Muscle of arm (tissue), 1 donor: ENCODE measurements at regions not wholly inside any gene's neighbourhood (a gene's known extent, or its start where the extent isn't known, plus 50 kb on each side); places are given as distances from the start of the nearest gene placed in this dataset.

ENCODE experiments used
- DNase-seq: peaks from one replicate; pipeline ENCODE4 v3.0.0-alpha.2; 2013

DNA sequence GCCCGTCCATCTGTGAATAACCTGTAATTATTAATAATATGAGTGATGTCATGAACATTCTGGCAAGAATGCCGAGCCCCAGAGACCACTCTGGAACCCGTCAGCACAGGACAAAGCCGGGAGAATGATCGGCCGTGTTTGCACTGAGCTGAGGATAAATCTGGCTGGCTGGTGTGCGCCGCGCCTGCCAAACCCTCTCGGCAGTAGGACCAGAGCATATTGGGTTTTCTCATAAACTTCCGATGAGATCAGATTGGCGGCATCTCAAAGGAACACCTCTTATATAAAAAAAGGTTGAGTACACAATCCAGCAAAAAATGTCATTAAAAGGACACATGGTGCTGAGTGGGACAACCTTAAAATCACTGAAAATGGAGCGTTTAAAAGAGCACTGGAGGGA lies 296.0 kb upstream of the MKI67 start:
- peak; percentile 56 for DNase-seq

DNA sequence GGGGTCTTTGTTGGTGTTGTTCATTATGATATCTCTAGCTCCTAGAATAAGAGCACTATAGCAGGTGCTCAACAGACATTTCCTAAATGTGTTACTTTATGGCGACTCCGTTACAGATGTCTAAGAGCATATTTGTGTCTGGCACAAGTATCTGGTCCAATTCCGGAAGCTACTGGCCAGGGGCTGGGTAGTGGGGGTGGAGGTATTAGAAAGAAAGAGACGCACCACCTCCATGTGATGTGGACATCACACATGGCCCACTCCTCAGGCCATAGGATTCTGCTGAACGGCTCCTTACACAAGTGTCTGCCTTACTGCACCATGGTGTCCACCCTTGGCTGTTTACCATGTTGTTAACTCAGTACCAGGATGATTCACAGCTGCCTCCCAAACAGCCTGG lies 296.8 kb upstream of the MKI67 start:
- DNase-seq = no peak

DNA sequence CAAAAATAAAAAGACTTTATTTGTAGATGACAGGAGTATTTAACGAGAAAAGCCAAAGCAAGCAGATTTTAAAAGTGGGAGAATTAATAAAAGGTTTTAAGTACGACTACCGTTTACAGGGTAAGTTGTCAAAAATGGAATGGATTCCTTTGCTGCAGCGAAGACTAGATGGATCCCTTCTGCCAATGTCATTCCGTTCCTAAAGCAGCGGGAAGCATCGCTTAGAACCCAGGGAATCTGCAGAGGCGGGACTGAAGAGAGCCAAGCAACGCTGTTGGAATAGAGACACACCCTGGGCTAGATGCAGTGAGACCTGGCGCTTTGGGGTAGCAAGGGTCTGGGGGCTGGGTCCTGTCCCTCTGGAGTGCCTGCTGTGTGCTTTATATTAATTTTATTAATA lies 303.1 kb upstream of the MKI67 start:
- DNase-seq = no peak

DNA sequence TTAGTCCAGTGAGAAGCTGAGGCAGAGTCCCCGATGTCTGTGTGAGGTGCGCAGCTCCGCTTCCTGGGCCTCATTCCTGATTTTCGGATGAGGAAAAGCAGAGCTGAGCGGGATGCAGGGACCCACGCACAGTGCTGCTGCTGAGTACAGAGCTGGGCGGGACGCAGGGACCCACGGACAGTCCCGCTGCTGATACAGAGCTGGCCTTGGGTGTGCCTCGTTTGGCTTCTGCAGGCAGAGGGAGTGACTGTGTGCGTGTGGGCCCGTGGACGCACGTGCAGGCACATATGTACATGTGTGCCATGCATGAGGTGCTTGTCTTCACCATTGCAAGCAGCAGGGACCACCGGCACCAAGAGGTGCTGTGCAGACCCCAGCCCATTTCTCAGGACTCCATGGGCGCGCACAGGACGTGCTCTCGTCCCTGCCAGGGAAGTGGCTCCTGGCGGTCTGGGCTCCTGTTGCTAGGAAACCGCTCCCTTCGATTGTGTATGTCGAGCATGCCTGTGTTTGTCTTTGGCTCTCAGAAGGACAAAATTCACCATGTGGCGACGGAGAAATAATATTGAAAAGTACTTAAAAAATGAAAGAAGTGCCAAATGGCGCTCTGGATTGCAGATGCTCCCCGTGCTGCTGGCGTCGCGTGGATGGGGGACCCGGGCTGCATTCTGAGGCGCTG lies 303.8 kb upstream of the MKI67 start:
- no peak for DNase-seq

DNA sequence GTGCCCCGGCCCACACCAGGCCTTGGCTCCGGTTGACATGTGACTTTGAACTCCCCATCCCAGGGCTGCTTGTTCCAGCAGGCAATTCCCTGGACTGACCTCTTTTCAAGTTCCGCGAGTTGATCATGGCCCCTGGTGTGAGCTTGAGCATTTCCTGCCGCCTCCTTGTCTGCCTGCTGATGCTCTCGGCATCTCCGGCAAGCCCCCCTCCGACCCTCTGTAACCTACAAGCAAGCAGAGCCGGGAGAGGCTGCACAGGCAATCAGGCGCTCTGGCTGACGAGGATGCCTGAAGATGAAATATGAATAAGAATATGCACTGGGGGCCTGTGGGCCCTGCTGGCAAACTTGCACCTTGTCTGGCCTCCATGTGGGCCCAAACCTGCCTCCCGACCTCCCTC lies 304.9 kb upstream of the MKI67 start:
- no peak for DNase-seq

DNA sequence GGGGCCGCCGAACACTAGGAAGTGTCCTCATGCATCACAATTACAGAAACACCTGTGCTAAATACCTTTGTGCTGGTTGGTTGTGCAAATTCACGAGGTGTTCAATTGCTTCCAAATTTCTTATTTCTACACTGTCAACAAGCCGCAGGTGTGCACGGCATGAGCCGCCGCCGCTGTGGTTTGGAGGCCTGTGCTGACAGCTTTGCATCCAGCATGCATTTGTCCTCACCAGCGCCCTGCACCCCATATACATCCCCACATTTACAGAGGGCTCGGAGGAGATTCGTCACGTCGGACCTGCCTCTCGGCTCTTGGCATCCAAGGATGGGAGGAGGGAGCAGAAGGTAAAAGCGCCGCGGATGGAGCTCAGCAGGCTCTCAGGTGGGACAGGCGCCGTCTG lies 305.3 kb upstream of the MKI67 start:
- no peak for DNase-seq

DNA sequence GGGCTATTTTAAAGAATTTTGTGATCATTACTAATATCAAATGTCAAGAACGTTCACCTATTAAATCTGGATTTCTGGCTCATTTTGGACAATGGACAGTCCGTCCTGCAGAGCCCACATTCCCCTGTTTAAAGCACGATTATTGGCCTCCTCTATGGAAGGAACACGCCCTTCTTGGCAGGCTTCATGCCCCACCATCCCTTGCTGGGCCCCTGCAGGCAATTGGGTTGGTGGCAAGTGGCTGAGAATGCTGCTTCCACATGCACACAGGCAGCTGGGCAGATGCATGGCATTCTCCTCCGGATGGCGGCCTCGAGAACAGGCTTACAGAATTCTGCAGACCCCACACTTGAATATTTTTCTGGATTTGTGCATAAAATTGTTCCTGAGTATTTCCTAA lies 305.8 kb upstream of the MKI67 start:
- DNase-seq = no peak

DNA sequence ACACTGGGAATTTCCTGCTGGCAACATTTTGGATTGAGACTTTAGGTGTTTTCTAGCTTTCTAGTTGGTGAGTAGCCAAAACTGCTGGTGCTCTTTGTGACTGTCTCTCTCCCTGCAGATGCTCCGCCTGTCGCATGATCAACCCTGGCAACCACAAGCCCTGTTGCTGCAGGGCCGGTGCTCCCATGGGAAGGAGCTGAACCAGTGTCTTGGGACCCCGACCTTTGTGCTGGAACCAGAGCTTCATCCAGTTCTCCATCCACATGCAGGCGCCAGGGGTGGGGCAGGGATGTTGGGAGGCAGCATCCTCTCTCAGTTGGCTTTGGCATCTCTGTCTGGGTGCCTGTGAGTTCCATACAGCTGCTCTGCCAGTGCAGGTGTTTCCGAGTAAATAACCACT lies 306.2 kb upstream of the MKI67 start:
- no peak for DNase-seq

DNA sequence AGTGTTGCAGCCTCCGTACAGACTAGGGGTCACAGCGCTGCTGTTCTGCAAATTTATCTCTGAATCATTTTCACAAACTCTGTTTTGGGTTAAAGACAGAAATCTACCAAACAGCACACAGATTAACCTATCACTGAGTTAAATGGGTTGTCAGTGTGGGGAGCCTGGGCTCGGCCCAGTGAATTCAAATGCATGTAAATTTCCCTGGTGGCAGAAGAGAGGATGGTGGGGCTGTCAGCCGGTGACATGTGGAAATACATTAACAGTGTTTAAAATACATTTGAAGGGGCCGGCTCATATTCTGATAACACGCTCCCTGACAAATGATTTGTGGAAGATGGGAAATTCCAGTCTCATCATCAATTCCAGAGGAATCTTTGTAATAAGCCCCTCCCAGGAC lies 309.6 kb upstream of the MKI67 start:
- no peak for DNase-seq

DNA sequence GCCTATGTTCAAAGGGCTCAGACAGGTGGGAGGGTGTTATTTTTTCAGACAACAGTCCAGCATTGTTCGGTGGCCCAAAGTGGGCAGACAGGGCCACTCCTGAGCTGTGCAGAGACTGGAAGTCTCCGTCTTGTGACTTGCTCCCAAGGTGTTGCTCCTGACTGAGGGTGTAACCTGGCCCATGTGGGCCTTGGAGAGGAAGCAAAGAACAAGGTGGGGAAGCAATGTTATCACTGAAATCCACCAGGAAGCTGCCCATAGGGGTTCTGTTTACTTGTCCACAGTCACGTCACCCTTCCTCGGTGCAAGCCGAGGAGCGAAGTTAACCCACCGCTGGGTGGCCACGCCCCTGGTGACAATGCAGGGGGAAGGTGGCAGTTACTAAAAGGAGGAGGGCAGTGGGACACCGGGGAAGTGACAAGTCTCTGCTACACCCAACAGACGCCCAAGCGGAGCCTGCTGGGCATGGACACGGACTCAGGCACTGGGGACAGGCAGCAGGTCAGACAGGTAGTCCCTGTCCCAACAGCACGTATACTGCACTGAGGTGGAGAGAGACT lies 311.6 kb upstream of the MKI67 start:
- DNase-seq = no peak

DNA sequence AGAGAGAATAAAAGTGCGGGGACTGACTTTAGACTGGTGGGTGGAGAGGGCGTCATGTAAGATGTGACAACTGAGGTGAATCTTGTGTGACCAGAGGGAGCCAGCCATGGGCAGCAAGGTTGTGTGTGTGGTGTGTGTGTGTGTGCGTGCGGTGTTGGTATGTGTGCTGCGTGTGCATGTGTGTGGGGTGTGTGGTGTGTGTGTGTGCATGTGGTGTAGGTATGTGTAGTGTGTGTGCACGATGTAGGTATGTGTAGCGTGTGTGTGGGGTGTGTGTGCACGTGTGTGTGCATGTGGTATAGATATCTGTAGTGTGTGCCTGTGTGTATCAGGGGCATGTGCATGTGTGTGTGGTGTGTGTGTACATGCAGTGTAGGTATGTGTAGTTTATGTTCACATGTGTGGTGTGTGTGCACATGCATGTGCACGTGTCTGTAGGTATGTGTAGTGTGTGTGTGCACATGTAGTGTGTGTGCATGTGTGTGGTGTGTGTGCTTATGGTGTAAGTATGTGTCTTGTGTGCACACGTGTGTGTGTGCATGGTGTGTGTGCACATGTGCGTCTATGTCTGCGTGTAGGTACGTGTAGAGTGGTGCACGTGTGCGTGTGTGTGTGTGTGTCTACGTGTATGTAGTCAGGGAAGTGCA lies 312.3 kb upstream of the MKI67 start:
- no peak for DNase-seq

DNA sequence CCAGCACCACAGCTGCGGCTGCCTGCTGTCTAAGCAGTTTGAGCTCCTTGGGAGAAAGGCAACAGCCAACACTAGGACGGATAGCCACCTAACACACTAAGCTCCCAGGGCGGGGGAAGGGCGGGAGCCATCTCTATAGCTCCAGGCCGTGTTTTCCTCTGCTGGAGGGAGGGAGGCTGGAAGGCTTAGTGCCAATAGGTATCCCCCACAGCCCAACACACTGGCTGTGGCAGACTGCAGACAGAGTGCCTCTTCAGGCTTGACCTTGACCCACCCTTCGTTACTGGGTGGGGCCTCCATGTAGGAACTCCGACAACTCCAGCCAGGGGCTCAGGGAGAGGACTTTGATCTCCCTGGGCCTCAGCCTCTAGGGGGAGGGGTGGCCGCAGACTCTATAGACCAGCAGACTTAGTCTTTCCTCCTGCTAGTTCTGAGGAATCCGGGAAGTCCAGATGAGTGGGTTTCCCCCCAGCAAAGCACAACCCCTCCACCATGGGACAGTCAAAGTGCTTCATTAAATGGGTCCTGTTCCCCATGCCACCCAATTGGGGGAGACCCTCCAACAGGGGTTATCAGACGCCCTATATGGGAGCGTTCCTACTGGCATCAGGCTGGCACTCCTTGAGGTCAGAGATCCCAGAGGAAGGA lies 314.4 kb upstream of the MKI67 start:
- no peak for DNase-seq

DNA sequence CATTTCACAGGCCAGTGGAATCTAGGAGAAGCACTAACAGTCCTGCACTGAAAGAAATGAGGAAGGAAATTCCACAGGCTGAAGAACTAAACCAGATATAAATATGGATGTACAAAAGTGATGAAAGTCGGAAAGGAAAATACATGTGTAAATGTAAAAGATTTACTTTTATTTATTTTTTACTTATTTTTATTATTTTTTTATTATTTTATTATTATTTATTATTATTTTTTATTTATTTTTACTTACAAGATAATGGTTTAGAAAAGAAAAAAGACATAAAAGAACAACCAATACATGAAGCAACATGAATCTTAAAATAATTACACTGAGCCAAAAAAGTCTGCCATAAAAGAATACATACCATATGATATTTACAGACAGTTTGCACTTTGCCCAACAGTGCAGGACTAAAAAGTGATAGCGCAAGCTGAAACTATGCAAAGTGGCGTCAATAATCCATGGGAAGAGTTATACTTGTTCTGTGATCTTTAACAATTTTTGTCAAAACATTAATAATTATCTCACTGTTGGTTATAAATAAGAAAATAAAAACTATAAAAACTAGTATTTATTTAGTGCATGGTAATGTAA lies 317.8 kb upstream of the MKI67 start:
- no peak for DNase-seq

DNA sequence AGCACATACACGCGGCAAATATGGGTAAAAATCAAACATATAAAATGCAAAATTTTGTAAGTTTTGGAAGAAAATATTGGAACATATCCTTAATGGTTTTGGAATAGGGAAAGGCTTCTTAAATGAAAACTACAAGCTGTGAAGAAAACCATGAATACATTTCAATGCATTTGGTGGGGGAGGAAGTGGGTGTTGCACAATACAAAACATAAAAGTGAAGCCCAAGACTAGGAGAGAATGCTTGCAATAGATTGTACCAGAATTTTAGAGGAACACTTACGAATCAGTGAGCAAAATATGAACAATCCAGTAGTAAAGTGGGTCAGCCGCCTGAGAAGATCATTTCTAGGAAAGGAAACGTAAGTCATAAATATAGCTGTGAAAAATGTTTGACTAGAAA lies 322.6 kb upstream of the MKI67 start:
- DNase-seq = no peak

DNA sequence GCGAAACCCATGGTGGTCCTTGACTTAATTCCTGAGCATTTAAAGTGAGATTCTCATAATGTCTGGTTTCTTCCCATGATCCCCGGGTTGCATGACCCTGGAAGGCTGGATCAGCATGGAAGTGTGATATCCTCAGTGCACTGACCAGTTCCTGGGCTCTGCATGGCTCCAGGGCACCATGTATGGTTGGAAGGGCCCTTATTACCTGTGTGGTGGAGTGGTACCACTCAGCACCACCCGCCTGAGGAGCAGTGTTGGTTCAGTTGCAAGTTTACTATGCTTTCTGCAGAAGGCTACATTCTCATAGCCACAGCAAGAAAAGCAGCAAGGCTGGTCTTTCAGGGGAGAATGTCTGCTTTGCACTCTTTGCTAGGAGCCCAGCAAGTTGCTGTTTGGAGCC lies 325.7 kb upstream of the MKI67 start:
- DNase-seq = no peak

DNA sequence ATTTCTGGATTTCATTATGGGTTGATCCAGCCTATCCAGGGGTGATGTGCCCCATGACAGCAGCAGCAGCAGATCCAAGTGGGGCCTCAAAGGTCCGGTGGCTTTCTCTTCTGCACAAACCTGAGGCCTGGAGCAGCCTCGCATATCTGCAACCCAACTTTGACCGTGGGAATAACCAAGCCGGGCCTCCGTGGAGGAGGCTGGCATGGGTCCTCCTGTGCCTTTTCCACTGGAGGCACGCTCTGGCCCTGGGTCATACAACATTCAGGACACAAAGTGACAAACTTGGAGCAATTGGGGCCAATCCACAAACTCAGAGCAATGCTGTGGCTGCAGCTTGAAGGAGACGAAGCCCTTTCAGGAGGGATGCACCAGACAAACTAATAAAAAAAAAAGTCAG lies 330.0 kb upstream of the MKI67 start:
- no peak for DNase-seq

DNA sequence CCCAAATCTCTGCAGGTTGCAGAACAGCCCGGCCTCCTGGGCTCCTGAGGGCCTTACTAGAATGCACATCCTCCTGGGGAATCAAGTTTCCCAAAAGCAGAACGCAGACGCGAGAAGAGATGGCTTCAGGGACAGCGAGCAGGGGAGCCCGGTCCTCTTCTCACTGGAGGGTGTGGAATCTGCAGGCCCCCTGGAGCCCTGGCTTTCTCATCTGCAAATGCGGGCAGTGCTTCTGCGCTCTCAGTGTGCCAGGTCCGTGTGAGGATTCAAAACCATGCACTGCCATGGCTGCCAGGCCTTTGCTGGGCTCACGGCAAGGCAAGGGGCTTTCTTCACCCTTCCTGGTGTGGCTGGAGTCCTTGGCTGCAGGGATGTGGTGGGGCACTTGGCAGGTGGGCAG lies 330.9 kb upstream of the MKI67 start:
- no peak for DNase-seq

DNA sequence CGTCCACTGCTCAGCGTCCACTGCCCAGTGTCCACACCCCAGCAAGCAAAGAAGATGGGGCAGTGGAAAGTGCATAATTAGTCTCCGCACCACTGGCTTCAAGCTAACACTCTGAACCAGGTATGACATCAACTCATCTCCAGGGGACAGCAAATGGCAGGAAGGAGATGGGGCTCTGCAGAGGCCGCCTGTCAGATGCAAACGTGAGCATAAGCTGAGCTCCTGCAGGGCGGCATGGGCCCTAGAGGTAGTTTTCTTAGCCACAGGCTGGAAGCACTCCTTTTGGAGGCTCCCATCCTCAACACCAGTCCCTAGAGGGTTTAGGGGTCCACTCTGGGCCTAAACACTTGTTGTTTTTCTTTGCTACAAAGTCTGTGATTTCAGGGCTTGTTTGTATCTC lies 335.8 kb upstream of the MKI67 start:
- DNase-seq = no peak

DNA sequence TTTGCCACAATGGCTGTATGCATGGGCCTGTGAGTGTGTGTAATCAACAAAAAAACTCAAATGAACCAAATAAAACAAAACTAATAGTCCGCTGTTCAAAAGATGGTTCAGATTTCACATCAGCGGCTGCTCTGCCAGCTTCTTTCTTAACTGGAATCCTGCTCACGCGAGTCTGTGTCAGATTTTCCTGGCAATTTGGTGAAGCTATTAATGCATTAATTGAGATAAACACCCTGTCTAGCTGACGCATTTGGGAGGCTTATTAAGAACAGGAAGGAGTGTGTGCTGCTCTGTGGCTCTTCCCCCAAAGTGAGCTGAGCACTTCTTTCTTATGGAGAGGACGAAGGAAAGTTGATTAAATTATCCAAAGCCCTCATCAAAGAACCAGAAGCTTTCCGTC lies 336.6 kb upstream of the MKI67 start:
- no peak for DNase-seq

DNA sequence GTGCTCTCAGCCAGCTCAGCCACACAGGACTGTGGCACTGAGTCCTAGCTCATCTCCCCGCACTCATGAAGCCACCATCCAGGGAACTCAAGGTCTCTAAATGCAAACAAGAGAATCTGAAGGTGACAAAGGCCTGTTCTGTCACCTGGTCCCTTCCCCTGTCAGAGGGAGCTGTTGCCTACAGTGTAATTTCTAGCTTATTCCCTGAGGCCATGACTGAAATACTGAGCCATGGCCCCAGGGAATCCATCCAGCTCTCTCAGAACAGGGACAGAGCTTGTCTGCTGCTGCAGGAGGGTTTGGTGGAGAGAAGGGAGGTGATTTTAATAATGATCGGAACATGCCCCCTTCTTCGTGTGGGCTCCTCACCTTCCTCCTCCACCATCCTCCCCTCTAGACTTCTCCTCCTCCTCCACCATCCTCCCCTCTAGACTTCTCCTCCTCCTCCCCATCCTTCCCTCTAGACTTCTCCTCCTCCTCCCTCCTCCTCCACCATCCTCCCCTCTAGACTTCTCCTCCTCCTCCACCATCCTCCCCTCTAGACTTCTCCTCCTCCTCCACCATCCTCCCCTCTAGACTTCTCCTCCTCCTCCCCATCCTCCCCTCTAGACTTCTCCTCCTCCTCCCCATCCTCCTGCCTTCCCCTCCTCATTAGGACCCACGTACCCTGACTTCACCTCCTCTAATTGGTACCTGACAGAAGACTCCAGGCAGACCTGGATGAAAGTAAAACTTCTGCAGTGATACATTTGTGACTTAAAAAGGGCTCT lies 338.0 kb upstream of the MKI67 start:
- DNase-seq = peak; percentile 52

DNA sequence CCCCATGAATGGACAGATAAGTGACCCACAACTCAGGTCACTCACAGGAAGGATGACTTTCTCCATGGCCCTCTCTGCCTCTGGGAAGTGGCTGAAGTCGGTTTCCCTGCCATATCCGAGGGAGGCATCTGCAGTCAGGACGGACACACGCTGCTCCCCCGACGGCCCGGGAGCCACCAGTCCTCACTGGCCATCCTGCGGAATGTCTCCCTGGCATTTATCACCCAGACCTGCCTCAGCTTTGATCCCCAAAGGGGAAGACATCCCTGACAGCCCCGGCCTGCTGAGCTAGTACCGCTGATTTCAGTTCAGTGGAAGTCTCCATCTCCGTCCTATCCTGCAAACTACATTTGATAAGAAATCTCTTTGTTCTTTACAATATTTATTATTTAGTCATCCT lies 339.5 kb upstream of the MKI67 start:
- no peak for DNase-seq

DNA sequence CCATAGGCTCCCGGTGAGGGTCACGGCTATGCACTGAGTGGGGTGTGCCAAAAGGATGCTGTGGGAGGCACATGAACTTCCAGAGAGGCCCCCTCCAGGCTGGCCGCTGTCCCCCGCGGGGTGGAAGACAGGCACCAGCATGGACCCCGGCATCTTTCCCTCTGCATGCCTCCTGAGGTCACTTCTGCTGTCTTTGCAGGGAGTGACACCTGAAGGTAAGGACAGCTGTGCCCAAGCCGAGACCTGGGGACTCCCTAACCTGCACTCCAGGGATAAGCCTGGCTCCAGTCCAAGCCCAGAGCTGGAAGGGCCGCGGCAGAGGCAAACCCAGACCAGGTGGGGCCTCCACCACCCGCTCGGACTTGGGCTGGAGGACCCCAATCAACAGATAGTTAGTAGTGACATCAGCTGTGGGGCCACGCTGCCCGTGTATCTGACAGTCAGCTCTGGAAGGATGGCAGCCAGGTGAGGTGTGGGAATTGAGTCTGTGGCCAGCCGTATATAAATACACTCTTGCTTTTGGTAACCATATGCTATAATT lies 340.7 kb upstream of the MKI67 start:
- DNase-seq = no peak
